K562 (cell line): ENCODE measurements at regions not wholly inside any gene's neighbourhood (a gene's known extent, or its start where the extent isn't known, plus 50 kb on each side); places are given as distances from the start of the nearest gene placed in this dataset.

ENCODE experiments used
- ATAC-seq: fragments of 200-7000 bp; cut with Tn5 transposase; 3 replicates; pipeline ENCODE4 v1.9.1; 2020; ENCODE audit warnings: moderate library complexity
- BruUV-seq: library from RNA; stranded (reverse); fragments of 400-500 nt; replicated peaks from 2 replicates; lab custom pipeline; 2021; lab: Mats Ljungman, UMichigan
- CTCF ChIA-PET: fragments of 300-600 bp; formaldehyde crosslinking; extraction: SDS; loops from one replicate; lab custom pipeline; 2021; ENCODE audit warnings: low intra/inter-chr PET ratio; lab: Yijun Ruan, JAX
- POLR2A ChIA-PET: fragments of 300-600, 350-650 bp; sonication (Branson Sonifier 250); formaldehyde crosslinking; extraction: SDS; loops from one replicate; lab custom pipeline; 2021; ENCODE audit warnings: antibody characterized with exemption, inconsistent platforms; lab: Yijun Ruan, JAX
- DNase-seq, 4 experiments: peaks; one replicate each; pipeline versions ENCODE4 v3.0.0 to v3.0.0-alpha.2; 2011 to 2018; ENCODE audit warnings: low spot score in 3 of 4, mixed read lengths in 3 of 4; ENCODE audit errors: extremely low read depth in 1 of 4
- FAIRE-seq: peaks from 2 replicates; lab custom pipeline; 2011; peaks lifted over from hg19 to GRCh38; lab: Jason Lieb, UNC
- H2AFZ ChIP-seq: 2 replicates; pipeline ENCODE4 v1.6.0; 2011; ENCODE audit warnings: low read depth, low read length, control low read depth, inconsistent platforms
- H3K27ac ChIP-seq: fragments of 200-600 bp; 3 replicates; pipeline ENCODE4 v1.8.0; 2011; ENCODE audit warnings: low read depth, mild to moderate bottlenecking, control low read depth, inconsistent platforms, low read length, moderate library complexity, mixed read lengths; ENCODE audit errors: extremely low read depth
- H3K27me3 ChIP-seq, 2 experiments: fragments of 300-600 bp in 1 of 2; 2 replicates in 1 of 2; 3 replicates in 1 of 2; pipeline versions ENCODE4 v1.6.0 to v1.8.0; 2011; ENCODE audit warnings: inconsistent platforms in 2 of 2, low read length in 2 of 2, mild to moderate bottlenecking in 1 of 2, mixed read lengths in 1 of 2, moderate library complexity in 1 of 2; ENCODE audit not compliant: control insufficient read depth in 2 of 2, insufficient read depth in 2 of 2
- H3K36me3 ChIP-seq: fragments of 300-600 bp; 3 replicates; pipeline ENCODE4 v1.8.0; 2011; ENCODE audit warnings: mild to moderate bottlenecking, low read length, inconsistent platforms; ENCODE audit not compliant: control insufficient read depth, insufficient read depth
- H3K4me1 ChIP-seq, 2 experiments: fragments of 200-600 bp in 1 of 2; replicated peaks in 1 of 2; 2 replicates in 1 of 2; 3 replicates in 1 of 2; pipeline versions ENCODE4 v1.5.1 to v1.8.0; 2011; ENCODE audit warnings: inconsistent platforms in 2 of 2, low read length in 2 of 2, mild to moderate bottlenecking in 1 of 2, mixed read lengths in 1 of 2, moderate library complexity in 1 of 2; ENCODE audit not compliant: control insufficient read depth in 2 of 2, insufficient read depth in 2 of 2
- H3K4me2 ChIP-seq: 2 replicates; pipeline ENCODE4 v1.6.1; 2011; ENCODE audit warnings: low read length, control low read depth, inconsistent platforms, mixed read lengths; ENCODE audit not compliant: insufficient read depth
- H3K4me3 ChIP-seq: fragments of 200-600 bp; sonication (generic), shearing (Covaris generic); 2 replicates; pipeline ENCODE4 v1.5.1; 2016; ENCODE audit warnings: control low read depth, inconsistent platforms
- H3K79me2 ChIP-seq: fragments of 200-600 bp; 3 replicates; pipeline ENCODE4 v1.8.0; 2011; ENCODE audit warnings: low read length, inconsistent platforms; ENCODE audit not compliant: control insufficient read depth, insufficient read depth
- H3K9ac ChIP-seq, 2 experiments: 2 replicates each; pipeline versions ENCODE4 v1.6.0 to v1.6.1; 2011; ENCODE audit warnings: low read depth in 2 of 2, low read length in 2 of 2, control low read depth in 1 of 2, inconsistent platforms in 1 of 2, mild to moderate bottlenecking in 1 of 2, mixed read lengths in 1 of 2; ENCODE audit not compliant: insufficient read depth in 1 of 2
- H3K9me1 ChIP-seq: one replicate; pipeline ENCODE4 v1.6.0; 2011; ENCODE audit warnings: inconsistent platforms, mild to moderate bottlenecking, low read length, moderate library complexity; ENCODE audit not compliant: control insufficient read depth, insufficient read depth
- H3K9me3 ChIP-seq: replicated peaks from 2 replicates; pipeline ENCODE4 v1.5.1; 2011; ENCODE audit warnings: low read depth, low read length, inconsistent platforms; ENCODE audit not compliant: control insufficient read depth, insufficient read depth
- H4K20me1 ChIP-seq: replicated peaks from 2 replicates; pipeline ENCODE4 v1.6.1; 2011; ENCODE audit warnings: low read length, inconsistent platforms, mixed read lengths; ENCODE audit not compliant: control insufficient read depth, insufficient read depth
- ARHGAP35 ChIP-seq: fragments of 450-650 bp; IDR thresholded peaks from 2 replicates; pipeline ENCODE4 v1.6.1; 2018; ENCODE audit not compliant: partially characterized antibody
- ATF2 ChIP-seq: sonication (generic); formaldehyde crosslinking; IDR thresholded peaks from 2 replicates; pipeline ENCODE4 v1.8.1; 2022; ENCODE audit warnings: missing genetic modification reagents
- CGGBP1 ChIP-seq: fragments of 250-450 bp; sonication (Bioruptor Pico); IDR thresholded peaks from 2 replicates; pipeline ENCODE4 v1.9.0; 2021; ENCODE audit warnings: mild to moderate bottlenecking
- CHD4 ChIP-seq: fragments of 200-600 bp; sonication (generic); IDR thresholded peaks from 3 replicates; pipeline ENCODE4 v1.6.1; 2012; ENCODE audit warnings: low read depth, mild to moderate bottlenecking, mixed read lengths, low read length, inconsistent platforms; ENCODE audit not compliant: insufficient read depth, insufficient replicate concordance, poor library complexity, severe bottlenecking
- HDAC6 ChIP-seq: IDR thresholded peaks from 2 replicates; pipeline ENCODE4 v1.6.1; 2012; ENCODE audit warnings: low read depth, mild to moderate bottlenecking, control low read depth, inconsistent platforms, low read length, moderate library complexity
- LARP7 ChIP-seq: fragments of 450-650 bp; IDR thresholded peaks from 2 replicates; pipeline ENCODE4 v1.6.1; 2016
- RAD21 ChIP-seq, 2 experiments: fragments of 250-450 bp in 1 of 2; fragments of 450-650 bp in 1 of 2; sonication (Bioruptor Pico) in 1 of 2; formaldehyde crosslinking in 1 of 2; IDR thresholded peaks in 1 of 2; conservative IDR thresholded peaks in 1 of 2; 2 replicates each; pipeline versions ENCODE4 v1.4.0 to v1.8.0; 2020 to 2022; ENCODE audit warnings: mild to moderate bottlenecking in 2 of 2, moderate library complexity in 1 of 2
- RBBP5 ChIP-seq: fragments of 200-600 bp; sonication (generic); IDR thresholded peaks from 2 replicates; pipeline ENCODE4 v1.6.1; 2012; ENCODE audit warnings: borderline replicate concordance, mild to moderate bottlenecking, low read length, control low read depth, inconsistent platforms; ENCODE audit not compliant: insufficient read depth, poor library complexity, severe bottlenecking
- SMARCA4 ChIP-seq: fragments of 450-650 bp; IDR thresholded peaks from 2 replicates; pipeline ENCODE4 v1.6.1; 2016
- SOX6 ChIP-seq: fragments of 450-650 bp; IDR thresholded peaks from 2 replicates; pipeline ENCODE4 v1.6.1; 2014; ENCODE audit warnings: mild to moderate bottlenecking
- UBTF ChIP-seq, 2 experiments: IDR thresholded peaks; 2 replicates each; pipeline ENCODE4 v1.6.1; 2012; ENCODE audit warnings: improper control_type of control experiment in 2 of 2, low read depth in 2 of 2, low read length in 2 of 2, borderline replicate concordance in 1 of 2
- USF2 ChIP-seq: sonication (generic); formaldehyde crosslinking; IDR thresholded peaks from 2 replicates; pipeline ENCODE4 v1.5.0; 2020; ENCODE audit warnings: missing genetic modification reagents
- ZBTB26 ChIP-seq: fragments of 450-650 bp; formaldehyde crosslinking; IDR thresholded peaks from 2 replicates; pipeline ENCODE4 v1.4.0; 2022; ENCODE audit warnings: missing genetic modification characterization
- ZZZ3 ChIP-seq: fragments of 450-650 bp; IDR thresholded peaks from 2 replicates; pipeline ENCODE4 v1.6.1; 2016; ENCODE audit warnings: antibody characterized with exemption, mild to moderate bottlenecking, moderate library complexity
- WGBS: fragments of 100-300 bp; shearing (Covaris generic); methylation state at CpG from one replicate; pipeline ENCODE4 v1.1.6; 2016; ENCODE audit warnings: low coverage, mixed read lengths; ENCODE audit not compliant: insufficient coverage; ENCODE audit errors: missing lambda C conversion rate; 5-methylcytosine and 5-hydroxymethylcytosine counted together
- in situ Hi-C: fragments of 300-500 bp; cut with MboI; formaldehyde crosslinking; loops from 4 replicates; pipeline ENCODE4 v1.15.0; 2018; ENCODE audit warnings: inconsistent platforms, mixed read lengths
- intact Hi-C: fragments of 100-400 bp; cut with micrococcal nuclease; formaldehyde crosslinking; loops from 2 replicates; pipeline ENCODE4 v1.14.2; 2022

GRCh38 chr5:175789670-175790069, 81.7 kb upstream of the CPLX2 start (continued):
- TF ChIP-seq CHD4 = no peak
- no peak for TF ChIP-seq LARP7
- TF ChIP-seq, all 486 proteins: peak for 0

GRCh38 chr5:175790796-175791195, 80.6 kb upstream of the CPLX2 start:
- H3K36me3 ChIP-seq = no peaks in the 10 kb centered on the region
- H3K9me1 ChIP-seq = peaks cover 3% of the 10 kb centered on the region
- H4K20me1 ChIP-seq = no peaks in the 10 kb centered on the region
- FAIRE-seq (no peak), ATAC-seq (no peak), DNase-seq (no peak)
- POLR2A ChIA-PET = no interaction called here
- H3K79me2 ChIP-seq = no peaks in the 10 kb centered on the region
- no peak overlapping the region for H2AFZ ChIP-seq
- no peaks in the 10 kb centered on the region for H3K27me3 ChIP-seq
- no peaks in the 10 kb centered on the region for H3K4me1 ChIP-seq
- no peak overlapping the region for H3K4me3 ChIP-seq
- no peak overlapping the region for H3K4me2 ChIP-seq
- H3K27ac ChIP-seq = no peak overlapping the region
- no TSS peak for BruUV-seq
- H3K9ac ChIP-seq = no peak overlapping the region
- in situ Hi-C loops (no loop called here), intact Hi-C loops (no loop called here)
- CTCF ChIA-PET = no interaction called here
- 0% methylated on average over 4 of the region's 4 CpGs for WGBS
- H3K9me3 ChIP-seq = no peaks in the 10 kb centered on the region
- TF ChIP-seq ZZZ3 (no peak), RAD21 (CRISPR knock-in tag; conservative IDR thresholded peaks at IDR 0.05 in 1 of 2, IDR thresholded peaks at IDR 0.05 in 1 of 2) (no peak), ATF2 (no peak), USF2 (no peak), ARHGAP35 (no peak), HDAC6 (no peak), CGGBP1 (CRISPR knock-in tag) (no peak), ZBTB26 (CRISPR knock-in tag) (no peak), RBBP5 (no peak), SOX6 (no peak), UBTF (IDR thresholded peaks at IDR 0.05; ENCODE audit: borderline replicate concordance in 1 of 2, low read depth in 2 of 2, low read length in 2 of 2) (no peak), SMARCA4 (no peak)
